ENCODE measurements at regions not wholly inside any gene's neighbourhood (a gene's known extent, or its start where the extent isn't known, plus 50 kb on each side); places are given as distances from the start of the nearest gene placed in this dataset.

DNA sequence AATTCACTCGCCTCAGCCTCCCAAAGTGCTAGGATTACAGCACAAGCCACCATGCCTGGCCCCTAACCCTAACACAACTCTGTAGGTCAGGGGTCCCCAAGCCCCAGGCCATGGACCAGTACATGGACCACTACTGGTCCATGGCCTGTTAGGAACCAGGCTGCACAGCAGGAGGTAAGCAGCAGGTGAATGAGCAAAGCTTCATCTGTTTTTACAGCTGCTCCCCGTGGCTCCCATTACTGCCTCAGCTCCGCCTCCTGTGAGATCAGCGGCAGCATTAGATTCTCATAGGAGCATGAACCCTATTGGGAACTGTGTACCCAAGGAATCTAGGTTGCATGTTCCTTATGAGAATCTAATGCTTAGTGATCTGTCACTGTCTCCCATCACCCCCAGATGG lies 201.7 kb downstream of the NRP2 start:
- Histone ChIP-seq H3K27ac (no peak overlapping the region), H3K36me3 (no peaks in the 10 kb centered on the region), H3K4me3 (no peak overlapping the region), H3K9me3 (no peaks in the 10 kb centered on the region), H3K27me3 (no peaks in the 10 kb centered on the region), H3K4me1 (no peaks in the 10 kb centered on the region)
- DNase-seq, result no peak
- intact Hi-C loops (cut with DNase I; ENCODE audit: low total_unique reads), result loop anchor here (10.0 kb wide), 1 partner anchor 119 kb away; no protein-coding TSS in a partner anchor
- TF ChIP-seq, protein P1, sequence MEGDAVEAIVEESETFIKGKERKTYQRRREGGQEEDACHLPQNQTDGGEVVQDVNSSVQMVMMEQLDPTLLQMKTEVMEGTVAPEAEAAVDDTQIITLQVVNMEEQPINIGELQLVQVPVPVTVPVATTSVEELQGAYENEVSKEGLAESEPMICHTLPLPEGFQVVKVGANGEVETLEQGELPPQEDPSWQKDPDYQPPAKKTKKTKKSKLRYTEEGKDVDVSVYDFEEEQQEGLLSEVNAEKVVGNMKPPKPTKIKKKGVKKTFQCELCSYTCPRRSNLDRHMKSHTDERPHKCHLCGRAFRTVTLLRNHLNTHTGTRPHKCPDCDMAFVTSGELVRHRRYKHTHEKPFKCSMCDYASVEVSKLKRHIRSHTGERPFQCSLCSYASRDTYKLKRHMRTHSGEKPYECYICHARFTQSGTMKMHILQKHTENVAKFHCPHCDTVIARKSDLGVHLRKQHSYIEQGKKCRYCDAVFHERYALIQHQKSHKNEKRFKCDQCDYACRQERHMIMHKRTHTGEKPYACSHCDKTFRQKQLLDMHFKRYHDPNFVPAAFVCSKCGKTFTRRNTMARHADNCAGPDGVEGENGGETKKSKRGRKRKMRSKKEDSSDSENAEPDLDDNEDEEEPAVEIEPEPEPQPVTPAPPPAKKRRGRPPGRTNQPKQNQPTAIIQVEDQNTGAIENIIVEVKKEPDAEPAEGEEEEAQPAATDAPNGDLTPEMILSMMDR (IDR thresholded peaks at IDR 0.05), result no peak
- no peak for TF ChIP-seq POLR2A (IDR thresholded peaks at IDR 0.05)

DNA sequence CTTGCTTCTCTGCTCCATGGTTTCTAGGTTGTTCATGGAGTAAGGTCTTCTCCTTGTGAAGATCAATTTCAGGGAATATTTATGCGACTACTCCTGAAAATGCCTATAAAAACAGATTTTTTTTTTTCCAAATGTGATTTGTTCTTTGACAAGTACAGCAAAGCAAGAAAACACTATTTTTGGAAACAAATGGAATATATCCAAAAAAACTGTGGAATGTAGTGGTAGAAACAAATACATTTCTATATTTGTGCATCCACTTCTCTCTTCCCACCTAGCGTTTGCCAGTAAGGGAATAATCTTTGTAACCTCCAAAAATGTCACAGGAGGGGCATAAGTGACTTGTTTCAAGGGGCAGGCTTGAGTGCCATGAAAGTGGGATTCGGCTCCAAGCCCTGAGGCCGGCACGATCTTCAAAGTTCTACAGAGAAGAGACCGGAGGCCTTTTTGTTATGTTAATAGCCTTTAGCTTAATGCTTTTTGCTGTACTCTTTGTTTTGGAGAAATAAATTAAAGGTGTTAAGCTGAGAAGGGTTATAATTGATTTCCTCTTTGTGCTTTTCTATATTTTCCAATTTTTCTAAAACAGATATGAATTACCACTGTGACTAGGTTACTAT lies 200.6 kb downstream of the NRP2 start:
- peak overlapping the region; percentile 38 to 47 for H3K27ac ChIP-seq
- H3K9me3 ChIP-seq, result no peaks in the 10 kb centered on the region
- no peak for DNase-seq
- H3K4me1 ChIP-seq, result no peaks in the 10 kb centered on the region
- intact Hi-C loops (cut with DNase I; ENCODE audit: low total_unique reads), result loop anchor here (10.0 kb wide), 1 partner anchor 118 kb away; no protein-coding TSS in a partner anchor
- no peaks in the 10 kb centered on the region for H3K27me3 ChIP-seq
- no peak for TF ChIP-seq POLR2A (IDR thresholded peaks at IDR 0.05)
- TF ChIP-seq, protein P1 (IDR thresholded peaks at IDR 0.05), result no peak
- no peak overlapping the region for H3K4me3 ChIP-seq
- H3K36me3 ChIP-seq, result no peaks in the 10 kb centered on the region

DNA sequence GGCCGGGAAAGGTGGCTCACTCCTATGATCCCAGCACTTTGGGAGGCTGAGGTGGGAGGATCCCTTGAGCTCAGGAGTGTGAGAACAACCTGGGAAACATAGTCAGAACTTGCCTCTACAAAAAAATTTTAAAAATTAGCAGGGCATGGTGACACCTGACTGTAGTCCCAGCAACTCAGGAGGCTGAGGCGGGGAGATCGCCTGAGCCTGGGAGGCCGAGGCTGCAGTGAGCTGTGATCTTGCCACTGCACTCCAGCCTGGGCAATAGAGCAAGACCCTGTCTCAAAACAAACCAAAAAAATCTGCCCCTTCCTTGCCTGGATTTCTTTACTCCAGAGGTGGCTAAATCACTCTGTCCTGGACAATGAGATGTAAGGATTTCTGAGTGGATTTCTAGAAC lies 197.7 kb downstream of the NRP2 start:
- TF ChIP-seq POLR2A (IDR thresholded peaks at IDR 0.05), result no peak
- TF ChIP-seq, protein P1 (IDR thresholded peaks at IDR 0.05), result no peak
- Histone ChIP-seq H3K9me3 (no peaks in the 10 kb centered on the region), H3K4me1 (no peaks in the 10 kb centered on the region), H3K4me3 (no peak overlapping the region), H3K36me3 (no peaks in the 10 kb centered on the region), H3K27ac (no peak overlapping the region), H3K27me3 (no peaks in the 10 kb centered on the region)
- DNase-seq, result no peak
- intact Hi-C loops (cut with DNase I; ENCODE audit: low total_unique reads), result loop anchor here (10.0 kb wide), 1 partner anchor 115 kb away; no protein-coding TSS in a partner anchor

DNA sequence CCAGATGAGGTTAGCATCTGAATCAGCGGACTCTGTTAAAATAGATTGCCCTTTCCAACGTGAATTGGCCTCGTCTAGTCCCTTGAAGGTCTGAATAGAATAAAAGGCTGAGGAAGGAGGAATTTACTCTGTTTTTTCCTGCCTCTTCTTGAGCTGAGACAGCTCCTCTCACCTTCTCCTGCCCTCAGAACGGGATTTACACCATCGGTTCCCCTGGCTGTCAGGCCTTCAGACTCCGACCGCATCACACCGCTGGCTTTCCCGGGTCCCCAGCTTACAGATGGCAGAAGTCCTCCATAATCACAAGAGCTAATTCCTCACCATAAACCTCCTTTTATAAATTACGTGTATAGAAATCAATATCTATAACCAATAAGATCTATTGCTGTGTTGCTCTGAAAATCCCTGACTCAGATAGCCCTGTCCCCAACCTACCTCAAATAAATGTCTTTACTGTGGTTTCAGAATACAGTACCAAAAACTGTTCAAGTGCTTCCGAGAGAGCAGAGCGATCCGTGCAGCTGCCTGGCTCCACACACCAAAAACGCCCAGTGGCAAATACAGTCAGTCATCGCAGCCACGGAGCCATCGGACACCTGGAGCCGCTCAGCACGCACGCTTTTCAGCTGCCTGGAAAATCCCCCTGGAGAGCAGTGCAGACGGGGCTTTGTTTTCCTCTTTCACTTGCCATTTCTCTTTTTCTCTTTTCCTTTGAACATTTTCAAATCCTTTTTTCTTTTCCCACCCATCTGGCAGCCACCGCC lies 196.9 kb downstream of the NRP2 start:
- H3K27ac ChIP-seq, result no peak overlapping the region
- H3K36me3 ChIP-seq, result no peaks in the 10 kb centered on the region
- no peak overlapping the region for H3K4me3 ChIP-seq
- no peaks in the 10 kb centered on the region for H3K4me1 ChIP-seq
- TF ChIP-seq, protein P1 (IDR thresholded peaks at IDR 0.05), result no peak
- no peak for TF ChIP-seq POLR2A (IDR thresholded peaks at IDR 0.05)
- DNase-seq, result no peak
- no peaks in the 10 kb centered on the region for H3K27me3 ChIP-seq
- intact Hi-C loops (cut with DNase I; ENCODE audit: low total_unique reads), result no loop called here
- no peaks in the 10 kb centered on the region for H3K9me3 ChIP-seq

DNA sequence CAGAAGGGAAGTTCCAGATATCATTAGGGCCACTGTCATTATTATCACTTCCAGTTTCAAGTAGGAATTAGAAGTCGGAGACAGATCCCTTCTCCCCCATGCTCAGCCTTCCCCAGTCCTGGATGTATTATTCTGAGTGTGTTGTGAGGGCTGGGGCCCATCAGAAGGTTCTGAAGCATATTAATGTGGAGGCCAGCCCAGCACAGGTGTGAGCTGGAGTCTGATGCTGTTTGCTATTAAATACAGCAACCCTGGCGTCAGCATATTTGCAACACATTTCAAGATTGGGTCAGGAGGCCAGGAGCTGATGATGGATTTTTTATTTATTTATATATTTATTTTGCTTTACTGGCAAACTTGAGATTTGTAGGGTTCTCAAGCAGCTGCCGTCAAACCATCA lies 195.2 kb downstream of the NRP2 start:
- Histone ChIP-seq H3K27ac (no peak overlapping the region), H3K4me3 (no peak overlapping the region), H3K4me1 (no peaks in the 10 kb centered on the region), H3K36me3 (no peaks in the 10 kb centered on the region), H3K9me3 (no peaks in the 10 kb centered on the region), H3K27me3 (no peaks in the 10 kb centered on the region)
- no peak for DNase-seq
- no peak for TF ChIP-seq POLR2A (IDR thresholded peaks at IDR 0.05)
- TF ChIP-seq, protein P1 (IDR thresholded peaks at IDR 0.05), result no peak
- intact Hi-C loops (cut with DNase I; ENCODE audit: low total_unique reads), result no loop called here

All from uterus (tissue), 3 donors.